Neural progenitor cell (in vitro differentiated cells): ENCODE measurements at regions not wholly inside any gene's neighbourhood (a gene's known extent, or its start where the extent isn't known, plus 50 kb on each side); places are given as distances from the start of the nearest gene placed in this dataset.

Experiments
- DNase-seq: peaks from one replicate; pipeline ENCODE4 v3.0.0-alpha.2; 2016; ENCODE audit warnings: low spot score
- H2AFZ ChIP-seq: fragments of 200-600 bp; sonication (generic); replicated peaks from 2 replicates; pipeline ENCODE4 v1.6.1; 2016; ENCODE audit warnings: antibody characterized with exemption
- H3F3A ChIP-seq: fragments of 200-600 bp; sonication (generic); 2 replicates; pipeline ENCODE4 v1.6.1; 2016; ENCODE audit warnings: antibody characterized with exemption, low read depth
- H3K27ac ChIP-seq: fragments of 200-600 bp; sonication (generic); 2 replicates; pipeline ENCODE4 v1.5.1; 2016; ENCODE audit warnings: mild to moderate bottlenecking
- H3K27me3 ChIP-seq: fragments of 200-600 bp; sonication (generic); 2 replicates; pipeline ENCODE4 v1.6.1; 2016; ENCODE audit warnings: mild to moderate bottlenecking, moderate library complexity
- H3K36me3 ChIP-seq: fragments of 200-600 bp; sonication (generic); 2 replicates; pipeline ENCODE4 v1.5.1; 2016
- H3K4me1 ChIP-seq: fragments of 200-600 bp; sonication (generic); 2 replicates; pipeline ENCODE4 v1.6.1; 2016; ENCODE audit warnings: mixed run types
- H3K4me2 ChIP-seq: fragments of 200-600 bp; sonication (generic); 2 replicates; pipeline ENCODE4 v1.6.1; 2016
- H3K4me3 ChIP-seq: fragments of 200-600 bp; sonication (generic); 2 replicates; pipeline ENCODE4 v1.5.1; 2016
- H3K79me2 ChIP-seq: fragments of 200-600 bp; sonication (generic); 2 replicates; pipeline ENCODE4 v1.6.1; 2016; ENCODE audit warnings: low read depth
- H3K9ac ChIP-seq: fragments of 200-600 bp; sonication (generic); 2 replicates; pipeline ENCODE4 v1.6.1; 2016
- H3K9me3 ChIP-seq: fragments of 200-600 bp; sonication (generic); 2 replicates; pipeline ENCODE4 v1.5.1; 2016; ENCODE audit warnings: low read depth
- H4K20me1 ChIP-seq: fragments of 200-600 bp; sonication (generic); 2 replicates; pipeline ENCODE4 v1.6.1; 2016; ENCODE audit warnings: low read depth
- H3K27ac Mint-ChIP-seq: 3 replicates; pipeline ENCODE4 v1.8.0; 2021; ENCODE audit warnings: mixed read lengths
- H3K27me3 Mint-ChIP-seq: 2 replicates; pipeline ENCODE4 v1.8.0; 2022; ENCODE audit warnings: low read depth, mild to moderate bottlenecking, inconsistent platforms, moderate library complexity, mixed read lengths; ENCODE audit not compliant: insufficient read depth
- H3K36me3 Mint-ChIP-seq: 3 replicates; pipeline ENCODE4 v1.8.0; 2021; ENCODE audit warnings: mixed read lengths
- H3K4me1 Mint-ChIP-seq: 3 replicates; pipeline ENCODE4 v1.8.0; 2021; ENCODE audit warnings: mixed read lengths
- H3K4me3 Mint-ChIP-seq: 3 replicates; pipeline ENCODE4 v1.8.0; 2021; ENCODE audit warnings: mild to moderate bottlenecking, moderate library complexity, mixed read lengths
- H3K9me3 Mint-ChIP-seq: 3 replicates; pipeline ENCODE4 v1.8.0; 2020; ENCODE audit warnings: mixed read lengths
- EZH2 ChIP-seq: fragments of 200-600 bp; sonication (generic); IDR thresholded peaks from 2 replicates; pipeline ENCODE4 v1.6.1; 2017; ENCODE audit warnings: antibody characterized with exemption, mild to moderate bottlenecking, moderate library complexity
- EZH2phosphoT487 ChIP-seq: fragments of 200-600 bp; sonication (generic); IDR thresholded peaks from 2 replicates; pipeline ENCODE4 v1.6.1; 2017; ENCODE audit warnings: antibody characterized with exemption
- TF ChIP-seq, protein P1 (sequence below): fragments of 200-600 bp; sonication (generic); IDR thresholded peaks from 2 replicates; pipeline ENCODE4 v1.5.1; 2017; ENCODE audit warnings: antibody characterized with exemption, mild to moderate bottlenecking

DNA sequence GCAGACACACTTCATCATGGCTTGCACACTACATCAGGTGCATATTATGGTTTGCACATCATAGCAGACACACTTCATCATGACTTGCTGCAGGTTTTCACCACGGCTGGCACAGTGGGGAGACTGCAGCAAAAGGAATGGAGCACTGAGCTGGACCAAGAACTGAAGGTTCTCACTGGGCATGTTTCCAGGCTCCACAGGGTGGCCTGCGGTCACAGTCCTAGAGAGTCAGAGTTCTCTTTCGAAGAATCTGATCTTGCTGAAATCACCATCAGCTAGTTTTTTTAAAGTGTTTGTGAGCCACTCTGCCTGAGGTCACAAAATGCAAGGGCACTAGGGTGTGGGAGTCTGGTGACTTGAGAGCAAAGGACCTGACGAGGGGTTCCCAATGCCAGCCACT, 140.4 kb upstream of the NPY start:
- H3F3A ChIP-seq = no peaks in the 10 kb centered on the region
- H2AFZ ChIP-seq = no peak overlapping the region
- peaks cover 5% of the 10 kb centered on the region for H3K27me3 Mint-ChIP-seq
- no peaks in the 10 kb centered on the region for H3K36me3 ChIP-seq
- H4K20me1 ChIP-seq = no peaks in the 10 kb centered on the region
- no peak overlapping the region for H3K27ac Mint-ChIP-seq
- no peaks in the 10 kb centered on the region for H3K79me2 ChIP-seq
- DNase-seq = no peak
- no peak overlapping the region for H3K4me2 ChIP-seq
- no peak overlapping the region for H3K4me3 Mint-ChIP-seq
- H3K4me1 Mint-ChIP-seq = peaks cover 7% of the 10 kb centered on the region
- TF ChIP-seq EZH2phosphoT487 (no peak), EZH2 (no peak)
- TF ChIP-seq, protein P1, sequence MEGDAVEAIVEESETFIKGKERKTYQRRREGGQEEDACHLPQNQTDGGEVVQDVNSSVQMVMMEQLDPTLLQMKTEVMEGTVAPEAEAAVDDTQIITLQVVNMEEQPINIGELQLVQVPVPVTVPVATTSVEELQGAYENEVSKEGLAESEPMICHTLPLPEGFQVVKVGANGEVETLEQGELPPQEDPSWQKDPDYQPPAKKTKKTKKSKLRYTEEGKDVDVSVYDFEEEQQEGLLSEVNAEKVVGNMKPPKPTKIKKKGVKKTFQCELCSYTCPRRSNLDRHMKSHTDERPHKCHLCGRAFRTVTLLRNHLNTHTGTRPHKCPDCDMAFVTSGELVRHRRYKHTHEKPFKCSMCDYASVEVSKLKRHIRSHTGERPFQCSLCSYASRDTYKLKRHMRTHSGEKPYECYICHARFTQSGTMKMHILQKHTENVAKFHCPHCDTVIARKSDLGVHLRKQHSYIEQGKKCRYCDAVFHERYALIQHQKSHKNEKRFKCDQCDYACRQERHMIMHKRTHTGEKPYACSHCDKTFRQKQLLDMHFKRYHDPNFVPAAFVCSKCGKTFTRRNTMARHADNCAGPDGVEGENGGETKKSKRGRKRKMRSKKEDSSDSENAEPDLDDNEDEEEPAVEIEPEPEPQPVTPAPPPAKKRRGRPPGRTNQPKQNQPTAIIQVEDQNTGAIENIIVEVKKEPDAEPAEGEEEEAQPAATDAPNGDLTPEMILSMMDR = no peak
- H3K9me3 Mint-ChIP-seq = peaks cover 3% of the 10 kb centered on the region
- H3K4me3 ChIP-seq = no peak overlapping the region
- no peak overlapping the region for H3K27ac ChIP-seq
- H3K9ac ChIP-seq = no peak overlapping the region
- no peaks in the 10 kb centered on the region for H3K27me3 ChIP-seq
- H3K4me1 ChIP-seq = no peaks in the 10 kb centered on the region
- H3K9me3 ChIP-seq = no peaks in the 10 kb centered on the region
- H3K36me3 Mint-ChIP-seq = no peaks in the 10 kb centered on the region

DNA sequence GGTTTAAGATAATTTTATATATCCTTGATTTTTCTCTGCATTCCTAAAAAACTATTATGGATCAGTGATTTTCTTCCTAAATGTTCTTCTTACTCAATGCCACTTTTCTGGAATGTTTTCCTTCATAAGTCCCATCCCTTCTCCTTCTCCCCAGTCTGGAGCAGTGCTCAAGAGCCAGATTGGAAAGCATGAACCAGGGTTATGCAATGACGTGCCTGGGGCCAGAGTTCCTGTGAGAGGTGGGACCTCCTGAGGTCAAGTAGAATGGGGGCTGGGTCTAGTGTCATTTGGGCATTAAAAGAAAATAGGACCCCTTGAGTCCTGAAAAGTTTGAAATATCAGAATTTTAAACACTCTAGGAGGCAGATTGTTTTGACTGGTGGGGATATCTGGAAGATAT, 132.0 kb upstream of the NPY start:
- peaks cover 26% of the 10 kb centered on the region for H3K9me3 Mint-ChIP-seq
- peaks cover 9% of the 10 kb centered on the region for H3K9me3 ChIP-seq
- H4K20me1 ChIP-seq = no peaks in the 10 kb centered on the region
- H3K4me2 ChIP-seq = no peak overlapping the region
- H3K9ac ChIP-seq = no peak overlapping the region
- H3K4me1 ChIP-seq = no peaks in the 10 kb centered on the region
- no peak overlapping the region for H2AFZ ChIP-seq
- no peak overlapping the region for H3K4me3 Mint-ChIP-seq
- no peak overlapping the region for H3K27ac Mint-ChIP-seq
- no peaks in the 10 kb centered on the region for H3K36me3 ChIP-seq
- H3K36me3 Mint-ChIP-seq = no peaks in the 10 kb centered on the region
- no peak for TF ChIP-seq EZH2
- TF ChIP-seq EZH2phosphoT487 = no peak
- TF ChIP-seq, protein P1 = no peak
- no peak overlapping the region for H3K4me3 ChIP-seq
- peaks cover 1% of the 10 kb centered on the region for H3K27me3 Mint-ChIP-seq
- H3K27me3 ChIP-seq = no peaks in the 10 kb centered on the region
- no peaks in the 10 kb centered on the region for H3F3A ChIP-seq
- H3K27ac ChIP-seq = no peak overlapping the region
- H3K4me1 Mint-ChIP-seq = peaks cover 3% of the 10 kb centered on the region
- DNase-seq = no peak
- H3K79me2 ChIP-seq = no peaks in the 10 kb centered on the region

DNA sequence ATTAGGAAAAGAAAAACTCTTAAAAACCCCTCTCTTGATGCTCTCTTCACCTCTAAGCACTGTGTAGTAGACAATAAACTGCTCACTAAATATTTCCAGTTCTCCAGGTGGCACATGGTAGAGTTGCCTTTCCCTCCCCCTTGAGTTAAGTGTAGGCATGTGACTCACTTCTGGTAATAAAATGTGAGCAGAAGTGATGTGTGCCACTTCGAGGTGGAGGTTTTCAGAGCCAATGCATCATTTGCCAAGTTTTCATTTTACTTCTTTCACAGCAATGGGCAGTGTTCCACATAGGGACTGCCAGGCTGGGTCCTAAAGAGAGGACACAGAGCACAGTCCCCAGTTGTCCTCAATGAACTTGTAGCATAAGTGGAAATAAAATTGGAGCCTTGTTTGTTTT, 131.6 kb upstream of the NPY start:
- Mint-ChIP-seq H3K9me3 (peaks cover 26% of the 10 kb centered on the region), H3K27me3 (no peaks in the 10 kb centered on the region), H3K36me3 (no peaks in the 10 kb centered on the region), H3K4me1 (peaks cover 3% of the 10 kb centered on the region), H3K4me3 (no peak overlapping the region), H3K27ac (no peak overlapping the region)
- no peaks in the 10 kb centered on the region for H3K27me3 ChIP-seq
- H3F3A ChIP-seq = no peaks in the 10 kb centered on the region
- H3K9ac ChIP-seq = no peak overlapping the region
- H3K4me2 ChIP-seq = no peak overlapping the region
- H3K4me3 ChIP-seq = no peak overlapping the region
- no peak overlapping the region for H3K27ac ChIP-seq
- TF ChIP-seq EZH2 = no peak
- H4K20me1 ChIP-seq = no peaks in the 10 kb centered on the region
- H3K4me1 ChIP-seq = no peaks in the 10 kb centered on the region
- peaks cover 9% of the 10 kb centered on the region for H3K9me3 ChIP-seq
- no peak overlapping the region for H2AFZ ChIP-seq
- DNase-seq = no peak
- no peaks in the 10 kb centered on the region for H3K36me3 ChIP-seq
- H3K79me2 ChIP-seq = no peaks in the 10 kb centered on the region

DNA sequence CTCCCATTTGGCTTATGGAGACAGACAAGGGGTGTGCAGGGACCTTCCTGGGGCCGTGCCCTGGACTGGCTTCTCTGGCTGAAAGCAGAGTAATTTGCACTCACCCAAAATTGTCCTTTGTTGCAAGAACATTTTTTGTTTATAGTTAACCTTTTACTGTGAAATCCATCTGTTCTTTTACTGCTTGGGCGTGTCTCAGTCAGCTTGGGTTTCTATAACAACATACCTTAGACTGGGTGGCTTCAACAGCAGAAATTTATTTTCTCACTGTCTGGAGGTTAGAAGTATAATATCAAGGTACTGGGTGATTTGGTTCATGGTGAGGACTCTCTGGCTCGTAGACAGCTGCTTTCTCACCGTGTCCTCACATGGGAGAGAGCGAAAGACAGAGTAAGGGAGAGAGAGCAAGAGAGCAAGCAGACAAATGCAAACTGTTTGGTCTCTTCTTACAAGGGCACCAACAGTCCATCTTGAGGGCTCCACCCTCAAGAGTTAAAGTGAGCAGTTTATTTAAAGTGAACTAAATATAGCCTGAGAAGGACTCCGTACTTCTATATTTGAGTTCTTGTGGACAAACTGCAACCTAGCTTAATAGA, 131.0 kb upstream of the NPY start:
- no peaks in the 10 kb centered on the region for H3K4me1 ChIP-seq
- no peak overlapping the region for H3K27ac ChIP-seq
- H3K27me3 ChIP-seq = no peaks in the 10 kb centered on the region
- Mint-ChIP-seq H3K27me3 (no peaks in the 10 kb centered on the region), H3K36me3 (no peaks in the 10 kb centered on the region), H3K4me3 (no peak overlapping the region), H3K9me3 (peaks cover 26% of the 10 kb centered on the region), H3K4me1 (peaks cover under 1% of the 10 kb centered on the region), H3K27ac (no peak overlapping the region)
- no peaks in the 10 kb centered on the region for H3F3A ChIP-seq
- H4K20me1 ChIP-seq = no peaks in the 10 kb centered on the region
- TF ChIP-seq EZH2 (no peak), EZH2phosphoT487 (no peak)
- TF ChIP-seq, protein P1 = no peak
- H3K9me3 ChIP-seq = peaks cover 9% of the 10 kb centered on the region
- H3K79me2 ChIP-seq = no peaks in the 10 kb centered on the region
- H3K4me2 ChIP-seq = no peak overlapping the region
- no peak overlapping the region for H2AFZ ChIP-seq
- no peaks in the 10 kb centered on the region for H3K36me3 ChIP-seq
- DNase-seq = no peak
- H3K4me3 ChIP-seq = no peak overlapping the region
- no peak overlapping the region for H3K9ac ChIP-seq
